ENCODE measurements at regions not wholly inside any gene's neighbourhood (a gene's known extent, or its start where the extent isn't known, plus 50 kb on each side); places are given as distances from the start of the nearest gene placed in this dataset.

GRCh38 chr6:47180633-47181032 is 129.1 kb downstream of the TNFRSF21 start:
- Histone ChIP-seq H3K4me2 (ENCODE audit: insufficient read depth in 1 of 2, low read depth in 2 of 2, low read length in 2 of 2) (no peak overlapping the region), H3K14ac (ENCODE audit: insufficient read length) (no peak overlapping the region), H2BK20ac (ENCODE audit: low read length) (no peak overlapping the region), H3K79me2 (ENCODE audit: control insufficient read depth in 1 of 2, insufficient read depth in 2 of 2, low read length in 2 of 2) (no peaks in the 10 kb centered on the region; a peak in 1 of 4 replicates), H2BK15ac (ENCODE audit: low read length) (no peak overlapping the region), H3K9ac (replicated peaks in 1 of 4; ENCODE audit: extremely low read depth in 1 of 4, low read depth in 3 of 4, low read length in 3 of 4) (no peak overlapping the region), H3K4me1 (replicated peaks in 1 of 4; ENCODE audit: control insufficient read depth in 3 of 4, insufficient read depth in 4 of 4, low read length in 3 of 4) (no peaks in the 10 kb centered on the region), H4K20me1 (replicated peaks in 1 of 2; ENCODE audit: control insufficient read depth in 1 of 2, insufficient read depth in 2 of 2, low read length in 2 of 2) (no peaks in the 10 kb centered on the region), H4K91ac (replicated peaks; ENCODE audit: insufficient read length, low read length) (no peak overlapping the region), H2AK5ac (ENCODE audit: low read depth, low read length) (no peak overlapping the region), H2AFZ (ENCODE audit: low read length) (no peak overlapping the region), H2BK12ac (ENCODE audit: low read depth, low read length) (no peak overlapping the region), H3K56ac (replicated peaks; ENCODE audit: insufficient read length, low read depth, low read length) (no peak overlapping the region), H3K23ac (ENCODE audit: insufficient read length) (no peak overlapping the region), H3K4ac (replicated peaks; ENCODE audit: insufficient read length, low read depth, low read length) (no peak overlapping the region), H3K79me1 (ENCODE audit: low read depth, low read length) (no peaks in the 10 kb centered on the region), H3K27me3 (replicated peaks in 1 of 4; ENCODE audit: control insufficient read depth in 3 of 4, extremely low read depth in 1 of 4, insufficient read depth in 3 of 4, low read length in 3 of 4) (no peaks in the 10 kb centered on the region), H4K8ac (ENCODE audit: extremely low read depth, insufficient read depth, low read length) (no peak overlapping the region), H4K5ac (ENCODE audit: insufficient read length, low read depth, low read length) (no peak overlapping the region), H3K36me3 (ENCODE audit: control insufficient read depth in 2 of 4, insufficient read depth in 4 of 4, low read length in 3 of 4) (no peaks in the 10 kb centered on the region), H3K9me3 (ENCODE audit: insufficient read depth in 2 of 2, low read depth in 1 of 2, low read length in 1 of 2) (no peaks in the 10 kb centered on the region), H3K18ac (ENCODE audit: extremely low read depth, low read length) (no peak overlapping the region), H2BK120ac (replicated peaks; ENCODE audit: low read depth, low read length) (no peak overlapping the region), H3K23me2 (ENCODE audit: low read depth, low read length) (no peaks in the 10 kb centered on the region), H3K4me3 (ENCODE audit: extremely low read depth in 1 of 4, insufficient read depth in 2 of 4, low read depth in 3 of 4, low read length in 4 of 4) (no peak overlapping the region), H2BK5ac (ENCODE audit: low read depth, low read length) (no peak overlapping the region), H3K27ac (ENCODE audit: low read depth, low read length) (no peak overlapping the region)
- 82% methylated on average over 2 of the region's 2 CpGs; no CpG with 5 or more reads in 1 of the 2 experiments for WGBS, 2 experiments (ENCODE audit: extremely low coverage in 1 of 2, insufficient coverage in 1 of 2, insufficient read length in 1 of 2, insufficient replicate concordance in 2 of 2, low coverage in 1 of 2, low lambda C conversion rate in 2 of 2, missing lambda C conversion rate in 1 of 2)
- DNase-seq (ENCODE audit: low read depth in 1 of 2, low spot score in 2 of 2) (peak in 1 of 2 experiments; percentile 10), FAIRE-seq (no peak)
- no peak for TF ChIP-seq POLR2A (IDR thresholded peaks at IDR 0.05; ENCODE audit: control extremely low read depth in 1 of 2, low read depth in 2 of 2, low read length in 2 of 2)
- no peak for TF ChIP-seq BACH1 (IDR thresholded peaks at IDR 0.05; ENCODE audit: low read length)
- TF ChIP-seq BCL11A (IDR thresholded peaks at IDR 0.05; ENCODE audit: low read depth in 2 of 2, low read length in 2 of 2), result no peak
- TF ChIP-seq JUN (IDR thresholded peaks at IDR 0.05; ENCODE audit: low read depth, low read length), result no peak
- no peak for TF ChIP-seq SP1 (IDR thresholded peaks at IDR 0.05; ENCODE audit: low read depth, low read length)
- no peak for TF ChIP-seq ATF2 (IDR thresholded peaks at IDR 0.05; ENCODE audit: low read length)
- no peak for TF ChIP-seq EP300 (IDR thresholded peaks at IDR 0.05; ENCODE audit: borderline replicate concordance in 1 of 2, low read depth in 2 of 2, low read length in 2 of 2)
- TF ChIP-seq SIX5 (IDR thresholded peaks at IDR 0.05; ENCODE audit: low read depth, low read length), result no peak
- POLR2A ChIA-PET (ENCODE audit: partially characterized antibody), result no interaction called here
- CTCF ChIA-PET (ENCODE audit: partially characterized antibody), result interaction anchor here (0.7 kb wide), 1 partner anchor 80 kb away, joined by 3 read pairs; no protein-coding TSS in a partner anchor
